ENCODE measurements at regions not wholly inside any gene's neighbourhood (a gene's known extent, or its start where the extent isn't known, plus 50 kb on each side); places are given as distances from the start of the nearest gene placed in this dataset.

- no peak overlapping the region for H3K4me3 ChIP-seq (ENCODE audit: low read depth, low read length)
- H3K4me1 ChIP-seq = no peaks in the 10 kb centered on the region
- H3K27me3 ChIP-seq = peaks cover 21% of the 10 kb centered on the region
- no peaks in the 10 kb centered on the region for H3K36me3 ChIP-seq
- TF ChIP-seq, protein P1, sequence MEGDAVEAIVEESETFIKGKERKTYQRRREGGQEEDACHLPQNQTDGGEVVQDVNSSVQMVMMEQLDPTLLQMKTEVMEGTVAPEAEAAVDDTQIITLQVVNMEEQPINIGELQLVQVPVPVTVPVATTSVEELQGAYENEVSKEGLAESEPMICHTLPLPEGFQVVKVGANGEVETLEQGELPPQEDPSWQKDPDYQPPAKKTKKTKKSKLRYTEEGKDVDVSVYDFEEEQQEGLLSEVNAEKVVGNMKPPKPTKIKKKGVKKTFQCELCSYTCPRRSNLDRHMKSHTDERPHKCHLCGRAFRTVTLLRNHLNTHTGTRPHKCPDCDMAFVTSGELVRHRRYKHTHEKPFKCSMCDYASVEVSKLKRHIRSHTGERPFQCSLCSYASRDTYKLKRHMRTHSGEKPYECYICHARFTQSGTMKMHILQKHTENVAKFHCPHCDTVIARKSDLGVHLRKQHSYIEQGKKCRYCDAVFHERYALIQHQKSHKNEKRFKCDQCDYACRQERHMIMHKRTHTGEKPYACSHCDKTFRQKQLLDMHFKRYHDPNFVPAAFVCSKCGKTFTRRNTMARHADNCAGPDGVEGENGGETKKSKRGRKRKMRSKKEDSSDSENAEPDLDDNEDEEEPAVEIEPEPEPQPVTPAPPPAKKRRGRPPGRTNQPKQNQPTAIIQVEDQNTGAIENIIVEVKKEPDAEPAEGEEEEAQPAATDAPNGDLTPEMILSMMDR (IDR thresholded peaks at IDR 0.05; ENCODE audit: low read depth, low read length) = no peak
- H3K9me3 ChIP-seq = no peaks in the 10 kb centered on the region
- no peak for DNase-seq
These were observed 101.2 kb downstream of the MPP7 start for GRCh38 chr10:28201410-28202400.

GRCh38 chr10:28200775-28201174, 102.1 kb downstream of the MPP7 start:
- Histone ChIP-seq H3K36me3 (no peaks in the 10 kb centered on the region), H3K4me3 (ENCODE audit: low read depth, low read length) (no peak overlapping the region), H3K4me1 (no peaks in the 10 kb centered on the region), H3K9me3 (no peaks in the 10 kb centered on the region), H3K27me3 (peaks cover 21% of the 10 kb centered on the region)
- TF ChIP-seq, protein P1 (IDR thresholded peaks at IDR 0.05; ENCODE audit: low read depth, low read length) = no peak
- no peak for DNase-seq

DNA sequence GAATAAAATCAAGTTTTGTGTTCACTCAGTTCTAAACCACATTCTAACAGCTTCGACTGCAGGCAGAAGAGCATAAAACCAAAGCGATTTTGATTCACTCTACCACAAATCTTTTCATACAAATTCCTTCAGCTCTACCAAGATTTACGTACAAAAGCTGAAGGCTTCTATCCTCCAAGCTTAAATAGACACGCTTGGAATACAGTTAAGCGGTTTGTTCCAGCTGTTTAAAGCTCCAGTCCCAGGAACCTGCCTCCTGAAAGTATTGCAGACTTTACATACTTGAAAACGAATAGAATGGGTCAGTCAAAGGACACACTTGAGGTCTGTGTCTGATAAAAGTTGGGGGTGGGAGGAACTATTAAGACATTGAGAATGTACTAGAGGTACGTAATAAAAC, 102.9 kb downstream of the MPP7 start:
- TF ChIP-seq, protein P1 (IDR thresholded peaks at IDR 0.05; ENCODE audit: low read depth, low read length) = no peak
- H3K4me1 ChIP-seq = no peaks in the 10 kb centered on the region
- H3K36me3 ChIP-seq = no peaks in the 10 kb centered on the region
- H3K27me3 ChIP-seq = peaks cover 21% of the 10 kb centered on the region
- no peaks in the 10 kb centered on the region for H3K9me3 ChIP-seq
- DNase-seq = no peak
- H3K4me3 ChIP-seq (ENCODE audit: low read depth, low read length) = no peak overlapping the region

GRCh38 chr10:28190196-28190595, 112.7 kb downstream of the MPP7 start:
- Histone ChIP-seq H3K4me3 (ENCODE audit: low read depth, low read length) (no peak overlapping the region), H3K36me3 (no peaks in the 10 kb centered on the region), H3K4me1 (no peaks in the 10 kb centered on the region), H3K9me3 (no peaks in the 10 kb centered on the region), H3K27me3 (no peaks in the 10 kb centered on the region; the same call in 1 of the 2 replicates)
- TF ChIP-seq, protein P1 (IDR thresholded peaks at IDR 0.05; ENCODE audit: low read depth, low read length) = no peak
- no peak for DNase-seq

- Histone ChIP-seq H3K4me1 (no peaks in the 10 kb centered on the region), H3K4me3 (ENCODE audit: low read depth, low read length) (no peak overlapping the region), H3K36me3 (no peaks in the 10 kb centered on the region), H3K9me3 (no peaks in the 10 kb centered on the region), H3K27me3 (no peaks in the 10 kb centered on the region; the same call in 1 of the 2 replicates)
- DNase-seq = no peak
- TF ChIP-seq, protein P1 (IDR thresholded peaks at IDR 0.05; ENCODE audit: low read depth, low read length) = no peak
These were observed 114.3 kb downstream of the MPP7 start for GRCh38 chr10:28188526-28188925.

All from BE2C (cell line).